Activated CD8-positive, alpha-beta memory T cell treated with anti-CD3 and anti-CD28 coated beads, Interleukin-2, amount 50 U/mL, for 1 hour (primary cell): ENCODE measurements at regions not wholly inside any gene's neighbourhood (a gene's known extent, or its start where the extent isn't known, plus 50 kb on each side); places are given as distances from the start of the nearest gene placed in this dataset.

Experiments
- DNase-seq: peaks from one replicate; pipeline ENCODE4 v3.0.0-alpha.2; 2020; ENCODE audit errors: extremely low read depth

- no peak for DNase-seq
These were observed 77.2 kb downstream of the HIF1AN start for GRCh38 chr10:100612601-100613595.

GRCh38 chr10:100613846-100614245 lies 78.1 kb downstream of the HIF1AN start:
- DNase-seq = no peak

- no peak for DNase-seq
These were observed 78.8 kb downstream of the HIF1AN start for GRCh38 chr10:100614429-100615095.

GRCh38 chr10:100615241-100615640 lies 79.5 kb downstream of the HIF1AN start:
- DNase-seq = no peak

- DNase-seq = no peak
These were observed 80.2 kb downstream of the HIF1AN start for GRCh38 chr10:100615908-100616307.

DNA sequence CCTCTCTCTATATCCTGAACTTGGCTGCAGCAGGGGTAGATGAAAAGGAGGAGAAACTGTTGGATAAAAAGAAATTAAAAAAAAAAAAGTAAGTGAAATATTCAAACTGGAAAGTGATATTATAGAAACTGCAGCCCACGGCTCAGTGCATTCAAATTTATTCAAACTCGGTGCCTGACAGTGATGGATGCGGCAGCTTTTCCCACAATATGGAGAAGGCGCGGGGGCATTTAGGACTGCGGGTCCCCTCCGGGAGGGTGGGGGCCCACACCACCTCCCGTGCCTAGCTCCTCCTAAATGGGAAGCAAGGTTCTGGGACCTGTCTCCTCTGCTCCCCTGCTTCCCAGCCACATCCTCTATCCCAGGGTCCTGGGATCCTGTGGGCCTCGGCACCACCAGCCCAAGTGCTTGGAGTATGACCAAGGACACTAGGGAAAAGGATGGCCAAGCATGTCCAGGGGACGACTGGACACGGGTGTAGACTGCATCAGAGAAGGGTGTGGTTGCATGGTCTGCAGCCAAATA lies 82.4 kb downstream of the HIF1AN start:
- DNase-seq = no peak

DNA sequence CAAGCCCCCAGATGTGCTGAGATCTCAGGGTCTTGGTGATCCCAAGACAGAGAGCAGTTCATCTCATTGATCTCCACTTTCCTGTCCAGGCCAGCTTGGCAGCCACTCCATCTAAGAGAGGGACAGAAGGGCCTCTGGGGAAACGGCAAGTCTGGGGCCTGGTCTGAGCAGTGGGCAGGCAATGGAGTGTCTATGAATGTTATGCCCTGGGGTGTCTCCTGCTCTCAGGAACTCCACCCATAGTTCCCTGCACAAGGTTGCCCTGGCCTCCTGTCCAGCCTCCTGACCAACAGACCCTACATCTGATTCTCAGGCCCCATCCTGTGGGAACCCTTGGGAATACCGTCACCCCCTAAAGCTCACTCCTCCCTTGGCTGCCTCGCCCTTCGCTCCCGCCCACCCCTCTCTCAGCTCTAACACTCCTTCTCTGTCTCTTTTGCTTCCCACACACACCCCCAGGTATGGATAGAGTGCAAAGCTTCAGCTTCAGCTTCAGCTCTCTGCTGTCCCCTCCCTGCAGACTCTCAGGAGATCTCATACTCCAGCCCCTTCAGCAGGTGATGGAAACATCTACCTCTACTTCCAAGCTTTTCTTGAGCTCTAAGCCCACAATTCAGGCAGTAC lies 83.0 kb downstream of the HIF1AN start:
- DNase-seq = no peak

GRCh38 chr10:100620087-100620835 lies 84.5 kb downstream of the HIF1AN start:
- no peak for DNase-seq

- DNase-seq = peak; percentile 14
These were observed 85.8 kb downstream of the HIF1AN start for GRCh38 chr10:100621360-100622205.

GRCh38 chr10:100622946-100623345 lies 87.2 kb downstream of the HIF1AN start:
- no peak for DNase-seq

DNA sequence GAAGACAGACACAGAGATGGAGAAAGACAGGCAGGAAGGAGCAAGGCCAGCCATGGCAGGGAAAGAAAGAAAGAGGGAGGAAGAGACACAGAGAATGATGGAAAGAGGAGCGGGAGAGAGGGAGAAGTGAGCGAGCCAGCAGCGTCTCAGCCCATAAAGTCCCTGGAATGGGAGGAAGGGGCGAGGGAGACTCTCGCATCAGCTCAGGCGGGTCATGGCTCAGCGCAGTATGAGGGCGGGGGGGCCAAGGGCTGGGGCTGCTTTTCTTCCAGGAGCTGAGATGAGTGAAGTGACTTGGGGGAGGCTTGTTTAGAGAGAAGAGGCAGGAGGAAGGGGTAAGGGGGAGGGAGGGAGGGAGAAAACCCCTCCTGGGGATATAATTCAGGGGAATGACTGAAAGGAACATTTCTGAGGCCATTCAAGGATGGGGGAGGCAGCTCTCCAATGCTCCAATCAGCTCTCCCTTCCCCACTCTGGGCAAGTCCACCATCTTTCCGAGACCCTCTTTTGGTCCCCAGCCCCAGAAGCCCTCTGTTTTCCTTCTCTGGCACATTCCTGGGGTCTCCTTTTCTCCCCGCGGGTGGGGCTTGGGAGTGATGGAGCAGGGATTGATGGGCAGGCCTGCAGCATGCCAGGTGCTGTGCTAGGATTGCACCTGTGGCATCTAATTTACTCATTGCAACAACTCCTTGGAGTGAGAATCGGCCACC lies 87.9 kb downstream of the HIF1AN start:
- DNase-seq = no peak

GRCh38 chr10:100624298-100624697 lies 88.6 kb downstream of the HIF1AN start:
- DNase-seq = no peak

- no peak for DNase-seq
These were observed 90.1 kb downstream of the HIF1AN start for GRCh38 chr10:100625816-100626215.

GRCh38 chr10:100628061-100628460 lies 92.3 kb downstream of the HIF1AN start:
- DNase-seq = no peak

- no peak for DNase-seq
These were observed 95.4 kb downstream of the HIF1AN start for GRCh38 chr10:100631192-100631591.

DNA sequence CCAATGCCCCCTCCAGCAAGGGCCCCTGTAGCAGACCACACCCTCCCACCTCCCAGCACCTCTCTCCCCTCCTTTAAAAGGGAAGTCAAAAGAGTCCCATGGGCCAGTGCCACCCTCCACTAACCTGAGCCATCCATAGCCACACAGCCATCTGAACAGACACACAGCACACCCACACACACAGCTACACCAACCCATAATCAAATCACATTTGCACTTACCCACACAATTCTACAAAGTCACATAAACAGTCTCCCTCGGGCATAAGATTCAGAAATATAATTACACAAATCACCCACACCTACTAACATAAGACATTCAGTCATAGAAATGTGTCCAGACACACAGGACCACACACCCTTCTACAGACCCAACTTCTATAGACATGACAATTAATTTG lies 96.3 kb downstream of the HIF1AN start:
- no peak for DNase-seq

GRCh38 chr10:100634034-100634433 lies 98.3 kb downstream of the HIF1AN start:
- no peak for DNase-seq

DNA sequence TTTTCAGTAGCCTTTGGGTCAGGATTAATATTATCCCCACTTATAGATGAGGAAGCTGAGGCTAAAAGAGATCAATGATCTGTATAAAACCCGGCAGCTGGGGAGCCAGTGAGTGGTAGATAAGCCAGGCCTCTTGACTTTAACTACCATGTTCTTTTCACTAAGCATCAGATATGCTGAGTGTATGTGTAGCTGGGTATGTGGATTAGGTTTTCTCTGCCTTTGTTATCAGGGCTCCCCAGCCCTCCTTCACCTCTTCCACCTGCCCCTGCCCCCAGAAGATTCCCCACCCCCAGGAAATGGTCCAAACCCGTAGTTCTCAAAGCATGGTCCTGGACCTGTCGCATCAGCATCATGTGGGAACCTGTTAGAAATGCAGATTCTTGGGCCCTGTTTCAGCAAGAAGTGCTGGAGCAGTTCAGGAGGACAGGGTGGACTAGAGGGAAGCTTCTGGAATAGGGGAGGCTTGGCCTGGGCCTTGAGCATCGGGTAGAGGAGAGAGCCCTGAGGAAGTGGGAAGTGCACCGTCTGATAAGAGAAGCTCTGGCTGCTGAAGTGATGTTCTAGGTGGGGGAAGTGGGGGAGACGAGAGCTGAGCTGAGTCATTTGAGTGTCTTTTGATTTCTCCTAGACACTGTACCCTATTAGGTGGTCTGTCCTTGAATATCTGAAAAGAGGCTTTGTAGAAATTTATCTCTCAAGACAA lies 101.3 kb downstream of the HIF1AN start:
- DNase-seq = no peak

DNA sequence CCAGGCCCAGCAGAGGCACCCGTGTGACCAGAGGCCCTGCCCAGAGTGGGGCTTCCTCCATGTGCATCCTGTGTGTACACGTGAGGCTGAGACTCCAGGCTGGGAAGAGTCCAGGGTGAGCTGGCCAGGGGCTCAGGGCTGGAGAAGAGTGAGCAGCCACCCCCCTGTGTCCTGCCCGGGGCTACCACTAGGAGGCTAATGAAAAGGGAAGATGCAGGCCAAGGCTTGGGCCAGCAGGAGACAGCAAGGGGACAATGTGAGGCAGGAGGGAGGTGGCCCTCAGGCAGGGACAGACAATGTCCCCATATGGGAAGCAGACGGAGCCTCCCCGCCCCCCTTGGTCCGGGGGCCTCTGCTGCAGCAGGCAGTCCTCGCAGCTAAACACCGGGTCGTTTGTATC lies 102.0 kb downstream of the HIF1AN start:
- no peak for DNase-seq
